ENCODE measurements at regions not wholly inside any gene's neighbourhood (a gene's known extent, or its start where the extent isn't known, plus 50 kb on each side); places are given as distances from the start of the nearest gene placed in this dataset.

- TF ChIP-seq CTCF (optimal IDR thresholded peaks at IDR 0.05 in 1 of 3, IDR thresholded peaks at IDR 0.05 in 1 of 3, conservative IDR thresholded peaks at IDR 0.05 in 1 of 3; ENCODE audit: extremely low read depth in 1 of 3, insufficient read depth in 2 of 3, low read length in 3 of 3) (no peak), EZH2 (IDR thresholded peaks at IDR 0.05; ENCODE audit: low read length) (no peak)
Observed at GRCh38 chr7:130925136-130925794, 191.3 kb upstream of the KLF14 start.

Data from keratinocyte (primary cell).